Breast epithelium (tissue), 4 donors: ENCODE measurements at regions not wholly inside any gene's neighbourhood (a gene's known extent, or its start where the extent isn't known, plus 50 kb on each side); places are given as distances from the start of the nearest gene placed in this dataset.
A peak's percentile ranks its signal among the peaks of the same experiment; 100 is the strongest.

Experiments
- DNase-seq, 2 donors: peaks; one replicate each; pipeline ENCODE4 v3.0.0-alpha.2; 2019; ENCODE audit warnings: low spot score in 2 of 2
- H3K27ac ChIP-seq, 2 donors: fragments of 200-600 bp; sonication (generic) in 1 of 2; one replicate each; pipeline ENCODE4 v1.5.1; 2016 to 2019; ENCODE audit warnings: mild to moderate bottlenecking in 1 of 2
- H3K27me3 ChIP-seq, 2 donors: fragments of 200-600 bp; sonication (generic) in 1 of 2; one replicate each; pipeline versions ENCODE4 v1.5.1 to v1.6.0; 2017 to 2019; ENCODE audit warnings: control low read depth in 1 of 2, mild to moderate bottlenecking in 1 of 2
- H3K36me3 ChIP-seq: fragments of 200-600 bp; one replicate; pipeline ENCODE4 v1.5.1; 2019
- H3K4me1 ChIP-seq, 2 donors: fragments of 200-600 bp; sonication (generic); one replicate each; pipeline ENCODE4 v1.5.1; 2016 to 2019; ENCODE audit warnings: control low read depth in 1 of 2
- H3K4me3 ChIP-seq, 3 donors: fragments of 200-600 bp; sonication (generic); 1 replicate in 2 of 3; 2 replicates in 1 of 3; pipeline ENCODE4 v1.5.1; 2016 to 2019; ENCODE audit warnings: mild to moderate bottlenecking in 3 of 3, moderate library complexity in 2 of 3
- H3K9me3 ChIP-seq, 2 donors: fragments of 200-600 bp; sonication (generic) in 1 of 2; one replicate each; pipeline ENCODE4 v1.5.1; 2016 to 2019; ENCODE audit warnings: control low read depth in 1 of 2
- CTCF ChIP-seq, 3 donors: fragments of 450-650 bp; IDR thresholded peaks; one replicate each; pipeline ENCODE4 v1.5.1; 2016 to 2017; ENCODE audit warnings: antibody characterized with exemption in 3 of 3, mild to moderate bottlenecking in 3 of 3, moderate library complexity in 3 of 3
- POLR2A ChIP-seq: fragments of 450-650 bp; IDR thresholded peaks from one replicate; pipeline ENCODE4 v1.6.1; 2016; ENCODE audit warnings: antibody characterized with exemption, mild to moderate bottlenecking, moderate library complexity
- POLR2AphosphoS5 ChIP-seq, 3 donors: sonication (generic); formaldehyde crosslinking; IDR thresholded peaks; one replicate each; pipeline ENCODE4 v1.6.1; 2017; ENCODE audit warnings: antibody characterized with exemption in 3 of 3
- intact Hi-C: fragments of 100-400 bp; cut with DNase I; formaldehyde crosslinking; loops from one replicate; pipeline ENCODE4 v1.15.1; 2023; ENCODE audit warnings: low total_unique reads

- Histone ChIP-seq H3K4me3 (no peak overlapping the region), H3K4me1 (no peaks in the 10 kb centered on the region), H3K9me3 (no peaks in the 10 kb centered on the region), H3K36me3 (no peaks in the 10 kb centered on the region), H3K27ac (no peak overlapping the region), H3K27me3 (no peaks in the 10 kb centered on the region)
- intact Hi-C loops: no loop called here
- no peak for TF ChIP-seq POLR2AphosphoS5 (IDR thresholded peaks at IDR 0.05)
- TF ChIP-seq POLR2A: no peak
- TF ChIP-seq CTCF (IDR thresholded peaks at IDR 0.05): no peak
- no peak for DNase-seq
These were observed 204.2 kb upstream of the MTNR1B start for GRCh38 chr11:92765082-92765840.

DNA sequence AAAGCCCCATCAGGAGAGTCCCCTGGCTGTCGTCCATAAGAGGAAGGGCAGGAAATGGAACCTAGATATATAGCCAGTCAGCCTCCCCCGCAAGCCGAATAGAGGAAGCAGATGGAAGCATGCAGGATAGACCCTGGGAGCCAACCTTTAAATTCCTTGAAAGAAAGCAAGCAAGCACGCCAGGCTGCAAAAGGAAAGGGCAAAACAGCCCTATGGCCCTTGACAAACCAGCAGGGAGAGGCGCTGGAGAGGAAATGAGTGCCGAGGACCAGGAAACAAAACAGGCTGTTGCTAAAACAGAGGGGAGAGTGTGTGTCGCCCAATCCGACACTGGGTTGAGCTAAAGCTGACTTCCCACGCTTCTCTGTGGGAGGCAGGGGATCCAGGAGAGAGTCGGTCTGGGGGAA, 203.5 kb upstream of the MTNR1B start:
- TF ChIP-seq POLR2A: no peak
- no peak for TF ChIP-seq CTCF (IDR thresholded peaks at IDR 0.05)
- no peak for TF ChIP-seq POLR2AphosphoS5 (IDR thresholded peaks at IDR 0.05)
- intact Hi-C loops: no loop called here
- no peak for DNase-seq
- Histone ChIP-seq H3K9me3 (no peaks in the 10 kb centered on the region), H3K27ac (peak overlapping the region; percentile 42 to 58), H3K36me3 (no peaks in the 10 kb centered on the region), H3K4me1 (no peaks in the 10 kb centered on the region), H3K27me3 (no peaks in the 10 kb centered on the region), H3K4me3 (peak overlapping the region; percentile 22 to 62 (median 34))

- Histone ChIP-seq H3K9me3 (no peaks in the 10 kb centered on the region), H3K27ac (peak overlapping the region in 1 of 2 donors; percentile 42), H3K4me1 (no peaks in the 10 kb centered on the region), H3K36me3 (no peaks in the 10 kb centered on the region), H3K27me3 (no peaks in the 10 kb centered on the region), H3K4me3 (peak overlapping the region in 2 of 3 donors; percentile 34 to 62)
- TF ChIP-seq POLR2AphosphoS5 (IDR thresholded peaks at IDR 0.05): no peak
- TF ChIP-seq POLR2A: no peak
- no peak for TF ChIP-seq CTCF (IDR thresholded peaks at IDR 0.05)
- intact Hi-C loops: no loop called here
- no peak for DNase-seq
These were observed 202.8 kb upstream of the MTNR1B start for GRCh38 chr11:92766698-92767097.

- Histone ChIP-seq H3K27ac (no peak overlapping the region), H3K4me3 (no peak overlapping the region), H3K27me3 (no peaks in the 10 kb centered on the region), H3K9me3 (no peaks in the 10 kb centered on the region), H3K36me3 (no peaks in the 10 kb centered on the region), H3K4me1 (no peaks in the 10 kb centered on the region)
- intact Hi-C loops: no loop called here
- DNase-seq: no peak
- TF ChIP-seq POLR2A (no peak), POLR2AphosphoS5 (IDR thresholded peaks at IDR 0.05) (no peak), CTCF (IDR thresholded peaks at IDR 0.05) (no peak)
These were observed 202.0 kb upstream of the MTNR1B start for GRCh38 chr11:92767416-92767815.

- Histone ChIP-seq H3K27ac (no peak overlapping the region), H3K9me3 (no peaks in the 10 kb centered on the region), H3K36me3 (peaks cover 5% of the 10 kb centered on the region), H3K4me1 (no peaks in the 10 kb centered on the region), H3K27me3 (no peaks in the 10 kb centered on the region), H3K4me3 (no peak overlapping the region)
- TF ChIP-seq POLR2A (no peak), POLR2AphosphoS5 (IDR thresholded peaks at IDR 0.05) (no peak)
- intact Hi-C loops: no loop called here
- no peak for DNase-seq
These were observed 201.2 kb upstream of the MTNR1B start for GRCh38 chr11:92768121-92768840.
